ENCODE measurements at regions not wholly inside any gene's neighbourhood (a gene's known extent, or its start where the extent isn't known, plus 50 kb on each side); places are given as distances from the start of the nearest gene placed in this dataset.
"Not testable (repeated sequence)": the region's sequence is repeated elsewhere in the genome, so short reads cannot be mapped to it uniquely, and the experiment has no call there.

GRCh38 chr3:127044996-127045395 lies 62.1 kb downstream of the PLXNA1 start:
- no peaks in the 10 kb centered on the region for H3K27me3 ChIP-seq (ENCODE audit: low read length)
- no peaks in the 10 kb centered on the region for H3K79me2 ChIP-seq (ENCODE audit: insufficient read depth, low read length)
- no peaks in the 10 kb centered on the region for H4K20me1 ChIP-seq (ENCODE audit: low read depth, low read length)
- no peaks in the 10 kb centered on the region for H3F3A ChIP-seq (ENCODE audit: insufficient read depth)
- H3K9me3 ChIP-seq (ENCODE audit: insufficient read depth, low read length), result peaks cover 11% of the 10 kb centered on the region; the same call in 1 of the 2 replicates
- no peaks in the 10 kb centered on the region for H3K36me3 ChIP-seq (ENCODE audit: low read length)
- no peak overlapping the region for H2AFZ ChIP-seq (ENCODE audit: low read depth, low read length, severe bottlenecking)
- H3K4me3 ChIP-seq (ENCODE audit: insufficient read depth, low read length, poor library complexity, severe bottlenecking), result no peak overlapping the region
- TF ChIP-seq EZH2phosphoT487 (conservative IDR thresholded peaks at IDR 0.05; ENCODE audit: low read length) (no peak), CTCF (IDR thresholded peaks at IDR 0.05; ENCODE audit: insufficient read depth, low read length, poor library complexity, severe bottlenecking) (no peak)
- H3K9ac ChIP-seq (ENCODE audit: low read length), result no peak overlapping the region
- no peak overlapping the region for H3K4me2 ChIP-seq (ENCODE audit: low read depth, low read length, poor library complexity, severe bottlenecking)
- H3K27ac ChIP-seq (ENCODE audit: low read depth, low read length), result no peak overlapping the region
- H3K9me2 ChIP-seq (replicated peaks; ENCODE audit: insufficient read depth, low read length), result no peaks in the 10 kb centered on the region

- H3K9ac ChIP-seq (ENCODE audit: low read length), result no peak overlapping the region
- H3K36me3 ChIP-seq (ENCODE audit: low read length), result no peaks in the 10 kb centered on the region
- no peaks in the 10 kb centered on the region for H4K20me1 ChIP-seq (ENCODE audit: low read depth, low read length)
- no peaks in the 10 kb centered on the region for H3K9me2 ChIP-seq (replicated peaks; ENCODE audit: insufficient read depth, low read length)
- no peaks in the 10 kb centered on the region for H3K79me2 ChIP-seq (ENCODE audit: insufficient read depth, low read length)
- no peak overlapping the region for H3K27ac ChIP-seq (ENCODE audit: low read depth, low read length)
- H2AFZ ChIP-seq (ENCODE audit: low read depth, low read length, severe bottlenecking), result no peak overlapping the region
- TF ChIP-seq EZH2phosphoT487 (conservative IDR thresholded peaks at IDR 0.05; ENCODE audit: low read length), result no peak
- H3K27me3 ChIP-seq (ENCODE audit: low read length), result no peaks in the 10 kb centered on the region
- H3K4me3 ChIP-seq (ENCODE audit: insufficient read depth, low read length, poor library complexity, severe bottlenecking), result no peak overlapping the region
- H3K9me3 ChIP-seq (ENCODE audit: insufficient read depth, low read length), result peaks cover 17% of the 10 kb centered on the region; the same call in 1 of the 2 replicates
- H3F3A ChIP-seq (ENCODE audit: insufficient read depth), result no peaks in the 10 kb centered on the region
- no peak overlapping the region for H3K4me2 ChIP-seq (ENCODE audit: low read depth, low read length, poor library complexity, severe bottlenecking)
Measured at GRCh38 chr3:127045435-127046045, 62.6 kb downstream of the PLXNA1 start.

- H4K20me1 ChIP-seq (ENCODE audit: low read depth, low read length); H3K4me3 ChIP-seq (ENCODE audit: insufficient read depth, low read length, poor library complexity, severe bottlenecking); H2AFZ ChIP-seq (ENCODE audit: low read depth, low read length, severe bottlenecking); H3K79me2 ChIP-seq (ENCODE audit: insufficient read depth, low read length); H3K27ac ChIP-seq (ENCODE audit: low read depth, low read length); H3K9ac ChIP-seq (ENCODE audit: low read length); H3K27me3 ChIP-seq (ENCODE audit: low read length); H3F3A ChIP-seq (ENCODE audit: insufficient read depth); H3K36me3 ChIP-seq (ENCODE audit: low read length); H3K4me2 ChIP-seq (ENCODE audit: low read depth, low read length, poor library complexity, severe bottlenecking); H3K9me2 ChIP-seq (replicated peaks; ENCODE audit: insufficient read depth, low read length): not testable (repeated sequence)
- H3K9me3 ChIP-seq (ENCODE audit: insufficient read depth, low read length), result peaks cover 17% of the 10 kb centered on the region; the same call in 1 of the 2 replicates
Measured at GRCh38 chr3:127046690-127047089, 63.8 kb downstream of the PLXNA1 start.

GRCh38 chr3:127049393-127049792 lies 66.5 kb downstream of the PLXNA1 start:
- Histone ChIP-seq H3K9ac (ENCODE audit: low read length) (no peak overlapping the region), H3K27ac (ENCODE audit: low read depth, low read length) (no peak overlapping the region), H3K79me2 (ENCODE audit: insufficient read depth, low read length) (no peaks in the 10 kb centered on the region), H3K27me3 (ENCODE audit: low read length) (no peaks in the 10 kb centered on the region), H3F3A (ENCODE audit: insufficient read depth) (no peaks in the 10 kb centered on the region), H3K4me3 (ENCODE audit: insufficient read depth, low read length, poor library complexity, severe bottlenecking) (no peak overlapping the region), H3K4me2 (ENCODE audit: low read depth, low read length, poor library complexity, severe bottlenecking) (no peak overlapping the region), H2AFZ (ENCODE audit: low read depth, low read length, severe bottlenecking) (no peak overlapping the region), H3K9me2 (replicated peaks; ENCODE audit: insufficient read depth, low read length) (no peaks in the 10 kb centered on the region), H3K36me3 (ENCODE audit: low read length) (no peaks in the 10 kb centered on the region), H3K9me3 (ENCODE audit: insufficient read depth, low read length) (peaks cover 17% of the 10 kb centered on the region; the same call in 1 of the 2 replicates), H4K20me1 (ENCODE audit: low read depth, low read length) (no peaks in the 10 kb centered on the region)
- TF ChIP-seq EZH2phosphoT487 (conservative IDR thresholded peaks at IDR 0.05; ENCODE audit: low read length), result no peak
- no peak for TF ChIP-seq CTCF (IDR thresholded peaks at IDR 0.05; ENCODE audit: insufficient read depth, low read length, poor library complexity, severe bottlenecking)

Measured in SU-DHL-6 (cell line).